Neuronal stem cell (in vitro differentiated cells): ENCODE measurements at regions not wholly inside any gene's neighbourhood (a gene's known extent, or its start where the extent isn't known, plus 50 kb on each side); places are given as distances from the start of the nearest gene placed in this dataset.

Experiments used
- DNase-seq: peaks from one replicate; pipeline ENCODE4 v3.0.0-alpha.2; 2013; ENCODE audit warnings: low spot score
- H2AFZ ChIP-seq: one replicate; pipeline ENCODE4 v1.6.1; 2013; ENCODE audit warnings: mild to moderate bottlenecking, low read length, inconsistent platforms
- H2AK5ac ChIP-seq: 2 replicates; pipeline ENCODE4 v1.6.1; 2013; ENCODE audit warnings: low read depth, mild to moderate bottlenecking, inconsistent platforms, low read length, moderate library complexity, mixed read lengths
- H2BK120ac ChIP-seq: 2 replicates; pipeline ENCODE4 v1.6.1; 2013; ENCODE audit warnings: low read depth, mild to moderate bottlenecking, inconsistent platforms, low read length, moderate library complexity, mixed read lengths
- H2BK12ac ChIP-seq: one replicate; pipeline ENCODE4 v1.6.1; 2013; ENCODE audit warnings: low read length, inconsistent platforms
- H2BK15ac ChIP-seq: 2 replicates; pipeline ENCODE4 v1.6.1; 2013; ENCODE audit warnings: mild to moderate bottlenecking, low read length, inconsistent platforms, mixed read lengths
- H2BK5ac ChIP-seq: one replicate; pipeline ENCODE4 v1.6.1; 2013; ENCODE audit warnings: inconsistent platforms, mild to moderate bottlenecking, low read length, moderate library complexity
- H3K14ac ChIP-seq: one replicate; pipeline ENCODE4 v1.6.1; 2013; ENCODE audit warnings: low read length, inconsistent platforms
- H3K18ac ChIP-seq: 2 replicates; pipeline ENCODE4 v1.6.1; 2013; ENCODE audit warnings: low read length, inconsistent platforms
- H3K23ac ChIP-seq: 2 replicates; pipeline ENCODE4 v1.6.1; 2013; ENCODE audit warnings: low read depth, mild to moderate bottlenecking, mixed read lengths, low read length, inconsistent platforms; ENCODE audit not compliant: poor library complexity
- H3K27ac ChIP-seq: replicated peaks from 3 replicates; pipeline ENCODE4 v1.5.1; 2013; ENCODE audit warnings: low read length, inconsistent platforms
- H3K27me3 ChIP-seq, 3 experiments: 2 replicates each; pipeline ENCODE4 v1.6.1; 2013; ENCODE audit warnings: low read length in 3 of 3, mild to moderate bottlenecking in 2 of 3, inconsistent platforms in 1 of 3, low read depth in 1 of 3, mixed read lengths in 1 of 3, moderate library complexity in 1 of 3; ENCODE audit not compliant: control insufficient read depth in 3 of 3, insufficient read depth in 3 of 3
- H3K36me3 ChIP-seq, 2 donors: replicated peaks in 1 of 2; 2 replicates each; pipeline ENCODE4 v1.6.1; 2013; ENCODE audit warnings: low read length in 2 of 2; ENCODE audit not compliant: control insufficient read depth in 2 of 2, insufficient read depth in 2 of 2
- H3K4ac ChIP-seq: 2 replicates; pipeline ENCODE4 v1.6.1; 2013; ENCODE audit warnings: inconsistent platforms, mild to moderate bottlenecking, low read length, moderate library complexity
- H3K4me1 ChIP-seq, 2 donors: 1 replicate in 1 of 2; 2 replicates in 1 of 2; pipeline ENCODE4 v1.6.1; 2013; ENCODE audit warnings: low read length in 2 of 2, low read depth in 1 of 2; ENCODE audit not compliant: control insufficient read depth in 2 of 2, insufficient read depth in 1 of 2
- H3K4me2 ChIP-seq: one replicate; pipeline ENCODE4 v1.6.1; 2013; ENCODE audit warnings: mild to moderate bottlenecking, low read length, inconsistent platforms; ENCODE audit not compliant: insufficient read depth, poor library complexity, severe bottlenecking
- H3K4me3 ChIP-seq, 2 donors: 2 replicates each; pipeline ENCODE4 v1.5.1; 2013; ENCODE audit warnings: low read length in 2 of 2, mild to moderate bottlenecking in 2 of 2, inconsistent platforms in 1 of 2, moderate library complexity in 1 of 2
- H3K79me1 ChIP-seq: one replicate; pipeline ENCODE4 v1.6.1; 2013; ENCODE audit warnings: low read depth, mild to moderate bottlenecking, inconsistent platforms, low read length, moderate library complexity
- H3K9ac ChIP-seq: one replicate; pipeline ENCODE4 v1.6.1; 2013; ENCODE audit warnings: mild to moderate bottlenecking, low read depth, low read length, inconsistent platforms; ENCODE audit not compliant: poor library complexity
- H3K9me3 ChIP-seq, 2 donors: replicated peaks in 1 of 2; 2 replicates each; pipeline versions ENCODE3 to v1.6.1; 2013; ENCODE audit warnings: low read length in 2 of 2, mild to moderate bottlenecking in 2 of 2, inconsistent platforms in 1 of 2, low read depth in 1 of 2, mixed read lengths in 1 of 2, moderate library complexity in 1 of 2; ENCODE audit not compliant: control insufficient read depth in 2 of 2, insufficient read depth in 1 of 2
- H4K8ac ChIP-seq: one replicate; pipeline ENCODE4 v1.6.1; 2013; ENCODE audit warnings: low read depth, mild to moderate bottlenecking, inconsistent platforms, low read length, moderate library complexity
- H4K91ac ChIP-seq: one replicate; pipeline ENCODE4 v1.6.1; 2013; ENCODE audit warnings: low read length, low read depth, mild to moderate bottlenecking, inconsistent platforms; ENCODE audit not compliant: poor library complexity
- WGBS, 2 donors: extraction: QIAGEN DNeasy Blood & Tissue Kit; methylation state at CpG; one replicate each; pipeline ENCODE4 v1.1.7; 2013; ENCODE audit warnings: missing lambda C conversion rate in 2 of 2, mixed read lengths in 1 of 2; ENCODE audit not compliant: insufficient read length in 2 of 2, insufficient replicate concordance in 1 of 2; ENCODE audit errors: extremely low coverage in 2 of 2; 5-methylcytosine and 5-hydroxymethylcytosine counted together

DNA sequence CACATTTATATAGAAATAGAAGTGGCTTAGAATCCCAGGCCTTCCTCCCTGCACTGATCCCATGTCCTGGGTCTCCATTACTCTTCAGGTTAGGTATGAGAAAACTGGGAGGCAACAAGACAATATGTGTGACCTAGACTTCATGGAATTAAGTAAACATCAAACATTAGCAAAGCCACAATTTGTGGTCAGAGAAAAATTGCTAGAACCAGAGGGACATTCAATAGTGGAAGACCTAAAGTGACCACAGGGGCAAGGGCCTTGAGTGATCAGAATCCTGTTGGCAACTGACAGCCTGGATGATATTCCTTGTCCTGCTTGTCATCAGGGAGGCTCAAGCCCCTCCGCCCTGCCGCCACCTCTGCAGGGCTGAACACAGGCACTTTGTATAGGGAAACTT, 322.8 kb upstream of the CTNNB1 start:
- no peak overlapping the region for H4K8ac ChIP-seq
- no peaks in the 10 kb centered on the region for H3K27me3 ChIP-seq
- H3K27ac ChIP-seq = no peak overlapping the region
- H3K9me3 ChIP-seq = no peaks in the 10 kb centered on the region
- H2BK120ac ChIP-seq = no peak overlapping the region
- no peak overlapping the region for H4K91ac ChIP-seq
- H3K4me2 ChIP-seq = no peak overlapping the region
- H2BK15ac ChIP-seq = no peak overlapping the region
- H2AFZ ChIP-seq = no peak overlapping the region
- H3K14ac ChIP-seq = no peak overlapping the region
- WGBS, 2 donors = no CpG with 5 or more reads among the region's 2 CpGs
- no peak overlapping the region for H2BK12ac ChIP-seq
- peaks cover 0 to 20% of the 10 kb centered on the region in 2 donors for H3K4me1 ChIP-seq
- no peak overlapping the region for H3K9ac ChIP-seq
- no peak overlapping the region for H3K4me3 ChIP-seq
- no peaks in the 10 kb centered on the region for H3K79me1 ChIP-seq
- no peak overlapping the region for H3K23ac ChIP-seq
- H3K4ac ChIP-seq = no peak overlapping the region
- no peak overlapping the region for H2BK5ac ChIP-seq
- H3K36me3 ChIP-seq = no peaks in the 10 kb centered on the region
- H3K18ac ChIP-seq = no peak overlapping the region
- no peak overlapping the region for H2AK5ac ChIP-seq
- no peak for DNase-seq

DNA sequence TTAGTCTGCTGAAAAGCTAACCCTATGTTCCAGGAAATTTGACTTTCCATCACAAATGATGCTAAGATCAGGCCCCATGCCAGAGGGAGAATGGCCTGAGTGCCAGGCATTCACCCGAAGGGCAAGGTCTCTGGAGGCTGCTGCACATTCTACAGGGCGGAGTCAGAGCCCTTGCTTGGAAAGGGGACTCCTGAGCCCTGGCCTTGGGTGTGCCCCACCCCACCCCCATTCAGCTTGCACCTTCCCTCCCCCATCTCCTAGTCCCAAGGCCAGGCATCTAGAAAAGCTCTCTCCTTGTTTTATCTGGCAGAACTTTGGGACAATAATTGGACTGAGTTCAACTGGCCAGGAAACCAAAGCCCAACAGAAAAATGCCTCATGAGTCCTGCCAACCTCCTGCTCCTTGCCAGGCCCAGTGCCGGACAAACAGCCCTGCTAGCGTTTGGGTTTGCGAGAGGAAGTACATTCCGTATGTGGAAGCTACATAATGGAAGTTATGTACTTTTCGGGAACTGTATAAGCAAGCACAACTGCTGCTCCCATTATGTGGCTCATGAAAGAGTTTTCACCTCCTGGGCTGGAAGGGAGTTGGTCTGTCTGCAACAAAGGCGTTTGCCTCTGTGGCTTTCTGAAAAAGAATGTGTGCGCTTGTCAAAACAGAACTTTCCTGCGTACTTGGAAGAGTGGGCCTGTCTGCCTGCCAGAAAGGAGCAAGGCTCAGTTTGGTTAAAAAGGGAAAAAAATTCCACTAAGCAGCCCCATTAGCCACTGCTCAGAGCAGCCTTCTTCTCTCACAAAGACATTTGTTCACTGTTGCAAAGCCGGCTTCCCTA, 321.5 kb upstream of the CTNNB1 start:
- DNase-seq = no peak
- H3K9me3 ChIP-seq = no peaks in the 10 kb centered on the region
- H2AFZ ChIP-seq = peak overlapping the region; percentile 18
- H3K4me2 ChIP-seq = no peak overlapping the region
- no peak overlapping the region for H3K4ac ChIP-seq
- no peak overlapping the region for H2BK120ac ChIP-seq
- no peak overlapping the region for H4K8ac ChIP-seq
- no peak overlapping the region for H2BK15ac ChIP-seq
- no peak overlapping the region for H3K4me3 ChIP-seq
- H2BK5ac ChIP-seq = no peak overlapping the region
- H3K79me1 ChIP-seq = no peaks in the 10 kb centered on the region
- no peak overlapping the region for H2BK12ac ChIP-seq
- peaks cover 0 to 17% of the 10 kb centered on the region in 2 donors for H3K4me1 ChIP-seq
- H2AK5ac ChIP-seq = no peak overlapping the region
- no CpG with 5 or more reads among the region's 11 CpGs for WGBS, 2 donors
- H3K36me3 ChIP-seq = no peaks in the 10 kb centered on the region
- H3K27me3 ChIP-seq = no peaks in the 10 kb centered on the region
- H3K14ac ChIP-seq = no peak overlapping the region
- H3K18ac ChIP-seq = no peak overlapping the region
- no peak overlapping the region for H3K23ac ChIP-seq
- H4K91ac ChIP-seq = no peak overlapping the region
- peak overlapping the region; percentile 48 for H3K27ac ChIP-seq
- H3K9ac ChIP-seq = no peak overlapping the region

DNA sequence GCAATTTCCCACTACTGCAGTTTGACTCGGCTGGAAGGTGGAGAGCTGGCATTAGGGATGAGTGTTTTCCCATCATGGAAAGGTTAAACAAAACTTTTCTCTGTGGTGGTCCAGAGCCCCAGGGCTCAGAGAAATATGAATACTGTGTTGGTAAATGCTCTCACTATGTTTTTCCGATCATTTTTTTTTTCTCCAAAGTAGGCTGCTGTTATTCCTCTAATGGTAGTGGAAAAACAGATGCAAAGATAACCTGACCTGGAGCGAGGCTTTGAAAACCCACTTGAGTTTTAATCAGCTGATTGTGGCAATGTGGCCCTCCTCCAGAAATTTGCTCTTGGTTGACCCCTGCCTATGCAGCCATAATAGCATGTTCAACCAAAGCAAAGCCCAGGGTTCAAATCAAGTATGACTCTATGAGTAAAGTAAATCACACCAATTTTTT, 320.8 kb upstream of the CTNNB1 start:
- Histone ChIP-seq H2BK12ac (no peak overlapping the region), H3K23ac (no peak overlapping the region), H2BK15ac (no peak overlapping the region), H2AFZ (peak overlapping the region; percentile 18), H3K79me1 (no peaks in the 10 kb centered on the region), H3K27ac (peak overlapping the region; percentile 48), H3K4me2 (no peak overlapping the region), H3K4me1 (peaks cover 0 to 15% of the 10 kb centered on the region in 2 donors), H3K4ac (no peak overlapping the region), H3K14ac (no peak overlapping the region), H3K9ac (no peak overlapping the region), H2BK5ac (no peak overlapping the region), H3K36me3 (no peaks in the 10 kb centered on the region), H4K91ac (no peak overlapping the region), H3K9me3 (no peaks in the 10 kb centered on the region), H3K4me3 (no peak overlapping the region), H2BK120ac (no peak overlapping the region), H3K18ac (no peak overlapping the region), H4K8ac (no peak overlapping the region), H2AK5ac (no peak overlapping the region), H3K27me3 (no peaks in the 10 kb centered on the region)
- DNase-seq = peak; percentile 12
- no CpG with 5 or more reads among the region's 3 CpGs for WGBS, 2 donors

DNA sequence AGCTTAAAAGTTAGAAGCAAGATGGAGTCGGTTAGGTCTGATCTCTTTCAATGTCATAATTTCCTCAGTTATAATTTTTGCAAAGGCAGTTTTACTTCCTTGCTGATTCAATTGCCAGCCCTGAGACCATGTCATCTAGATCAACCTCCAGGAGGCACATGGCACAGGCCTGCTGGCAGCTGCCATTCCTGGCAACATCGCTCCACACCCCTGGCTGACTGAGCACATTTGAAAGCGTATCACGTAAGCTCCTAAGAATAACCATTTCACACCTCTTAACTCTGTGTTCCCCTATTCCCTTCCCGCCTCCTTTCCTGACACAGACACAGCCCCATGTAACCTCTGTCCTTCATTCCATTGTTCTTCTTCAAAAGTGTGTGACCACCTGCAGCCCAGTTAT, 313.9 kb upstream of the CTNNB1 start:
- no CpG with 5 or more reads among the region's 5 CpGs for WGBS, 2 donors
- no peak overlapping the region for H2BK5ac ChIP-seq
- H2AFZ ChIP-seq = no peak overlapping the region
- H3K4me2 ChIP-seq = no peak overlapping the region
- no peak overlapping the region for H3K9ac ChIP-seq
- H3K9me3 ChIP-seq = no peaks in the 10 kb centered on the region
- H3K27me3 ChIP-seq = no peaks in the 10 kb centered on the region
- H3K79me1 ChIP-seq = no peaks in the 10 kb centered on the region
- DNase-seq = no peak
- H3K14ac ChIP-seq = no peak overlapping the region
- no peak overlapping the region for H3K27ac ChIP-seq
- H3K36me3 ChIP-seq = no peaks in the 10 kb centered on the region
- H4K91ac ChIP-seq = no peak overlapping the region
- H2BK12ac ChIP-seq = no peak overlapping the region
- no peak overlapping the region for H3K4me3 ChIP-seq
- H2BK15ac ChIP-seq = no peak overlapping the region
- no peaks in the 10 kb centered on the region for H3K4me1 ChIP-seq
- no peak overlapping the region for H3K23ac ChIP-seq
- H4K8ac ChIP-seq = no peak overlapping the region
- no peak overlapping the region for H3K18ac ChIP-seq
- no peak overlapping the region for H2BK120ac ChIP-seq
- no peak overlapping the region for H3K4ac ChIP-seq
- no peak overlapping the region for H2AK5ac ChIP-seq
